T-cell (primary cell): ENCODE measurements at regions not wholly inside any gene's neighbourhood (a gene's known extent, or its start where the extent isn't known, plus 50 kb on each side); places are given as distances from the start of the nearest gene placed in this dataset.
"Not testable (repeated sequence)": the region's sequence is repeated elsewhere in the genome, so short reads cannot be mapped to it uniquely, and the experiment has no call there.

Experiments used
- ATAC-seq, 4 experiments: fragments of 200-7000 bp in 3 of 4; fragments of 150-1000 bp in 1 of 4; cut with Tn5 transposase; replicated peaks in 1 of 4; 1 replicate in 3 of 4; 2 replicates in 1 of 4; pipeline ENCODE4 v1.10.0; 2021; ENCODE audit warnings: moderate library complexity in 3 of 4, mild to moderate bottlenecking in 2 of 4, moderate number of reproducible peaks in 1 of 4
- CTCF ChIA-PET, 2 donors: fragments of 300-600 bp; sonication (Branson Sonifier 250); formaldehyde crosslinking; loops; one replicate each; lab custom pipeline; 2022; ENCODE audit warnings: antibody characterized with exemption in 2 of 2; lab: Charles Lee
- POLR2A ChIA-PET, 2 donors: fragments of 300-600 bp; sonication (Branson Sonifier 250); formaldehyde crosslinking; loops; one replicate each; lab custom pipeline; 2022; ENCODE audit warnings: antibody characterized with exemption in 2 of 2; lab: Charles Lee
- DNase-seq, 35 experiments: peaks; one replicate each; pipeline versions ENCODE4 v3.0.0 to v3.0.0-alpha.2; 2013 to 2023
- H3K27ac ChIP-seq: one replicate; pipeline ENCODE4 v1.5.1; 2013; ENCODE audit warnings: low read length
- H3K27me3 ChIP-seq, 2 experiments: replicated peaks in 1 of 2; 1 replicate in 1 of 2; 2 replicates in 1 of 2; pipeline versions ENCODE4 v1.6.1 to v1.7.0; 2013; ENCODE audit warnings: low read length in 1 of 2, mixed read lengths in 1 of 2; ENCODE audit not compliant: control insufficient read depth in 2 of 2, insufficient read depth in 2 of 2; ENCODE audit errors: extremely low read depth in 1 of 2
- H3K36me3 ChIP-seq, 2 donors: 1 replicate in 1 of 2; 2 replicates in 1 of 2; pipeline versions ENCODE4 v1.6.1 to v1.7.0; 2013; ENCODE audit warnings: low read length in 1 of 2; ENCODE audit not compliant: control insufficient read depth in 2 of 2, insufficient read depth in 1 of 2; ENCODE audit errors: extremely low read depth in 1 of 2
- H3K4me1 ChIP-seq, 2 experiments: 1 replicate in 1 of 2; 2 replicates in 1 of 2; pipeline versions ENCODE4 v1.6.1 to v1.7.0; 2013; ENCODE audit warnings: low read length in 2 of 2, mixed read lengths in 1 of 2; ENCODE audit not compliant: insufficient read depth in 2 of 2, control insufficient read depth in 1 of 2; ENCODE audit errors: extremely low read depth in 1 of 2
- H3K4me3 ChIP-seq, 2 donors: 1 replicate in 1 of 2; 2 replicates in 1 of 2; pipeline versions ENCODE4 v1.5.1 to v1.7.0; 2013; ENCODE audit warnings: mild to moderate bottlenecking in 2 of 2, low read length in 1 of 2, moderate library complexity in 1 of 2; ENCODE audit not compliant: control insufficient read depth in 1 of 2; ENCODE audit errors: extremely low read depth in 1 of 2
- H3K9me3 ChIP-seq: 2 replicates; pipeline ENCODE4 v1.7.0; 2013
- H3K27ac Mint-ChIP-seq, 2 donors: one replicate each; pipeline ENCODE4 v1.8.0; 2020 to 2021; ENCODE audit warnings: mild to moderate bottlenecking in 2 of 2, mixed read lengths in 2 of 2
- H3K27me3 Mint-ChIP-seq, 2 donors: one replicate each; pipeline ENCODE4 v1.8.0; 2021 to 2022; ENCODE audit warnings: mixed read lengths in 2 of 2
- H3K36me3 Mint-ChIP-seq: one replicate; pipeline ENCODE4 v1.8.0; 2021; ENCODE audit warnings: mixed read lengths
- H3K4me1 Mint-ChIP-seq, 3 donors: one replicate each; pipeline ENCODE4 v1.8.0; 2020 to 2022; ENCODE audit warnings: mixed read lengths in 3 of 3, mild to moderate bottlenecking in 1 of 3
- H3K4me3 Mint-ChIP-seq, 3 donors: one replicate each; pipeline ENCODE4 v1.8.0; 2020 to 2022; ENCODE audit warnings: mild to moderate bottlenecking in 3 of 3, mixed read lengths in 3 of 3, moderate library complexity in 3 of 3
- H3K9me3 Mint-ChIP-seq, 3 donors: one replicate each; pipeline ENCODE4 v1.8.0; 2020 to 2022; ENCODE audit warnings: mixed read lengths in 3 of 3
- WGBS: methylation state at CpG from one replicate; pipeline ENCODE4 v1.1.5; 2013; ENCODE audit warnings: missing lambda C conversion rate; ENCODE audit not compliant: insufficient coverage; 5-methylcytosine and 5-hydroxymethylcytosine counted together

- Mint-ChIP-seq H3K27ac (no peak overlapping the region), H3K9me3 (peaks cover 7 to 14% (median 8%) of the 10 kb centered on the region in 3 donors), H3K27me3 (no peaks in the 10 kb centered on the region), H3K36me3 (no peaks in the 10 kb centered on the region), H3K4me3 (no peak overlapping the region), H3K4me1 (no peaks in the 10 kb centered on the region)
- Histone ChIP-seq H3K27me3 (no peaks in the 10 kb centered on the region), H3K36me3 (no peaks in the 10 kb centered on the region), H3K4me3 (no peak overlapping the region), H3K9me3 (no peaks in the 10 kb centered on the region), H3K27ac (no peak overlapping the region), H3K4me1 (no peaks in the 10 kb centered on the region)
- ATAC-seq (no peak), DNase-seq (no peak)
- ChIA-PET CTCF (no interaction called here), POLR2A (no interaction called here)
These were observed 1546.3 kb downstream of the HACE1 start for GRCh38 chr6:103313432-103313831.

GRCh38 chr6:103294376-103294775 is 1565.3 kb downstream of the HACE1 start:
- H3K36me3 Mint-ChIP-seq, H3K4me3 ChIP-seq, H3K4me3 Mint-ChIP-seq, H3K9me3 Mint-ChIP-seq, H3K27ac ChIP-seq, H3K9me3 ChIP-seq, DNase-seq, H3K4me1 Mint-ChIP-seq, H3K27me3 ChIP-seq, POLR2A ChIA-PET, H3K36me3 ChIP-seq, H3K27me3 Mint-ChIP-seq, H3K27ac Mint-ChIP-seq, ATAC-seq, H3K4me1 ChIP-seq, CTCF ChIA-PET: not testable (repeated sequence)
- WGBS: 100% methylated on average over 5 of the region's 35 CpGs

GRCh38 chr6:103284835-103285234 is 1574.9 kb downstream of the HACE1 start:
- Mint-ChIP-seq H3K4me1 (no peaks in the 10 kb centered on the region), H3K9me3 (peaks cover 3 to 11% (median 11%) of the 10 kb centered on the region in 3 donors), H3K27ac (no peak overlapping the region), H3K4me3 (no peak overlapping the region), H3K36me3 (no peaks in the 10 kb centered on the region), H3K27me3 (no peaks in the 10 kb centered on the region)
- H3K27ac ChIP-seq: no peak overlapping the region
- CTCF ChIA-PET: no interaction called here
- DNase-seq (no peak), ATAC-seq (no peak)
- H3K36me3 ChIP-seq: no peaks in the 10 kb centered on the region
- no peaks in the 10 kb centered on the region for H3K9me3 ChIP-seq
- no peak overlapping the region for H3K4me3 ChIP-seq
- no peaks in the 10 kb centered on the region for H3K27me3 ChIP-seq
- no CpG with 5 or more reads among the region's 2 CpGs for WGBS
- no peaks in the 10 kb centered on the region for H3K4me1 ChIP-seq
- POLR2A ChIA-PET: no interaction called here

- ATAC-seq: no peak
- no peaks in the 10 kb centered on the region for H3K4me1 ChIP-seq
- no peaks in the 10 kb centered on the region for H3K27me3 Mint-ChIP-seq
These were observed 1579.3 kb downstream of the HACE1 start for GRCh38 chr6:103280417-103280816.

GRCh38 chr6:103277936-103278335 is 1581.8 kb downstream of the HACE1 start:
- 100% methylated on average over 1 of the region's 1 CpG for WGBS
- no peak overlapping the region for H3K27ac ChIP-seq
- CTCF ChIA-PET: no interaction called here
- H3K36me3 Mint-ChIP-seq: no peaks in the 10 kb centered on the region
- H3K4me3 Mint-ChIP-seq: no peak overlapping the region
- H3K9me3 Mint-ChIP-seq: peaks cover 0 to 21% (median 8%) of the 10 kb centered on the region in 3 donors
- H3K4me1 ChIP-seq: no peaks in the 10 kb centered on the region
- no peak overlapping the region for H3K27ac Mint-ChIP-seq
- H3K36me3 ChIP-seq: no peaks in the 10 kb centered on the region
- ATAC-seq: no peak
- H3K4me3 ChIP-seq: no peak overlapping the region
- no peaks in the 10 kb centered on the region for H3K9me3 ChIP-seq
- H3K27me3 ChIP-seq: no peaks in the 10 kb centered on the region
- no peaks in the 10 kb centered on the region for H3K27me3 Mint-ChIP-seq
- H3K4me1 Mint-ChIP-seq: no peaks in the 10 kb centered on the region
- no peak for DNase-seq
- POLR2A ChIA-PET: no interaction called here

More at GRCh38 chr6:103280417-103280816, 1579.3 kb downstream of the HACE1 start:
- Mint-ChIP-seq H3K4me1 (no peaks in the 10 kb centered on the region), H3K36me3 (no peaks in the 10 kb centered on the region), H3K27ac (no peak overlapping the region), H3K9me3 (peaks cover 1 to 22% (median 9%) of the 10 kb centered on the region in 3 donors), H3K4me3 (no peak overlapping the region)
- Histone ChIP-seq H3K27me3 (no peaks in the 10 kb centered on the region), H3K36me3 (no peaks in the 10 kb centered on the region), H3K9me3 (no peaks in the 10 kb centered on the region), H3K27ac (no peak overlapping the region), H3K4me3 (no peak overlapping the region)
- WGBS: no CpG with 5 or more reads among the region's 2 CpGs
- DNase-seq: no peak
- CTCF ChIA-PET: no interaction called here
- POLR2A ChIA-PET: no interaction called here

GRCh38 chr6:103273048-103273447 is 1586.7 kb downstream of the HACE1 start:
- Histone ChIP-seq H3K4me3 (no peak overlapping the region), H3K9me3 (no peaks in the 10 kb centered on the region), H3K36me3 (no peaks in the 10 kb centered on the region), H3K27me3 (no peaks in the 10 kb centered on the region), H3K27ac (no peak overlapping the region), H3K4me1 (no peaks in the 10 kb centered on the region)
- ChIA-PET CTCF (no interaction called here), POLR2A (no interaction called here)
- no peaks in the 10 kb centered on the region for H3K36me3 Mint-ChIP-seq
- no peak overlapping the region for H3K4me3 Mint-ChIP-seq
- DNase-seq: no peak
- H3K27ac Mint-ChIP-seq: no peak overlapping the region
- no peaks in the 10 kb centered on the region for H3K4me1 Mint-ChIP-seq
- no peak for ATAC-seq
- no CpG with 5 or more reads among the region's 1 CpG for WGBS
- no peaks in the 10 kb centered on the region for H3K27me3 Mint-ChIP-seq
- H3K9me3 Mint-ChIP-seq: peaks cover 0 to 7% (median 1%) of the 10 kb centered on the region in 3 donors

- no peaks in the 10 kb centered on the region for H3K4me1 ChIP-seq
- Mint-ChIP-seq H3K4me3 (no peak overlapping the region), H3K4me1 (no peaks in the 10 kb centered on the region), H3K36me3 (no peaks in the 10 kb centered on the region), H3K27me3 (no peaks in the 10 kb centered on the region), H3K9me3 (peaks cover 0 to 7% (median 2%) of the 10 kb centered on the region in 3 donors), H3K27ac (no peak overlapping the region)
- ChIA-PET CTCF (interaction anchor here in 1 of 2 donors (1.0 kb wide), 1 partner anchor 61 kb away, joined by 3 read pairs; no protein-coding TSS in a partner anchor), POLR2A (no interaction called here)
- DNase-seq (no peak), ATAC-seq (no peak)
- no peaks in the 10 kb centered on the region for H3K27me3 ChIP-seq
- no peaks in the 10 kb centered on the region for H3K9me3 ChIP-seq
- WGBS: no CpG with 5 or more reads among the region's 2 CpGs
- no peaks in the 10 kb centered on the region for H3K36me3 ChIP-seq
- no peak overlapping the region for H3K27ac ChIP-seq
- no peak overlapping the region for H3K4me3 ChIP-seq
These were observed 1590.1 kb downstream of the HACE1 start for GRCh38 chr6:103269581-103269980.
